ENCODE measurements at regions not wholly inside any gene's neighbourhood (a gene's known extent, or its start where the extent isn't known, plus 50 kb on each side); places are given as distances from the start of the nearest gene placed in this dataset.
"Not testable (repeated sequence)": the region's sequence is repeated elsewhere in the genome, so short reads cannot be mapped to it uniquely, and the experiment has no call there.

DNA sequence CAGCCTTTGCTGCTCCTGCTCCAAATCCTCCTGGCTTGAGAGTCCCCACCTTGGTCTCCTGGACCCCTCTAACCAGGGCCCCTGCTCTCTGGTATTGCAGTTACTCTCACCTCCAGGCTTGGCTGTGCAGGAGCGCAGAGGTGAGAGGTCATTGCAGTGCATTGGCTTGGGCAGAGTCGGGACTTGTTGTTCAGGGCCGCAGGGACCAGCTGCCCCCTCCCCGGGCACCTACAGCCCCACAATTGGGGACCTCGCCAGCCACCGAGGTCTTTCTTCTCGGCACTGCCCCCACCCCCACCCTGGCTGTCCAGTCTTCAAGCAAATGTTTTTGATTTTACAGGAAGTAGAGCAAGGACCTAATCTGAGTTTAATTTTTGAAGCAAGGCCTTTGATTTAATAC, 65.5 kb upstream of the FGF3 start:
- DNase-seq (ENCODE audit: low read depth in 2 of 2) = no peak

DNA sequence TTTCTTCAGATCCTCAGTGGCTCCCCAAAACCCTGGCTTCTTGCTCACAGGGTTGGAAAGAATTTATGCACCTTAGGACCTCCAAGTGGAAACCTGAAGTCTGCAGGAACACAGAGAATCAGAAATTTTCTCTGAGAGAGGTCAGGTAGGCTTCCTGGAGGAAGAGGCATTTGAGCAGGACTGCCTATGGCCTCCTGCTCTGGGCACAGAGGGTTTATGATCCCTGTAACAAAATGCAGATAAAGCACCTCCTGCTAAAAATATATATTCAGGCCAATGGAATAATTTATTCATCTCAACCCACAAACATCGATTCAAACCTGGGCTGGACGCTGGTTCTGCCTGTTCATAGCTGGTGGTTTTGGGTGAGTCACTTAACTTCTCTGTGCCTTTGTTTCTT, 68.1 kb upstream of the FGF3 start:
- DNase-seq (ENCODE audit: low read depth in 2 of 2) = no peak

DNA sequence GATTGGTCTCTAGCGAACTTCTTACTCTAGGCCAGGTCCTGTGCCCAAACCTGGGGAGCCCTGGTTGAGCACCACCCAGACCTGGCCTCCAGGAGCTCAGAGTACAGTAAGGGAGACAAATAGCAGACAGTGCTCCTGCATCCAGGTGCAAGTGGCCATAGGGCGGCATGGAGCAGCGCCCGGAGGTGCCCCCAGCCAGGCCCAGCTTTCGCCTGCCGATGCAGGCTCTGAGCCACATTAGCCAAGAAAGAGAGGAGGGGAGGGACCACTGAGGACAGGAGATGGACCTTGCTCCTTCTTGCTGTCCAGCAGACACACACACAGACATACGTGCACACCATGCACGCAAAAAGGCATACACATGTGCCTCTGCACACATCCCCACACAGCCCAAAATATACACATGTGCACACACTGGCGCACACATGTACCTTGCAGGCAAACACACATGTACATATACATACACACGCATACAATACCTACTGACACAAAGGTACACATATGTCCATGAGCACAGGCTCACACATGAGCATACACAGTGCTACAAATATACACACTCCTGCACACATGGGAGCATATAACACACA, 68.7 kb upstream of the FGF3 start:
- no peak for DNase-seq (ENCODE audit: low read depth in 2 of 2)

- peak; percentile 41 to 49 for DNase-seq (ENCODE audit: low read depth in 2 of 2)
These were observed 69.4 kb upstream of the FGF3 start for GRCh38 chr11:69888483-69889181.

- no peak for DNase-seq (ENCODE audit: low read depth in 2 of 2)
These were observed 70.4 kb upstream of the FGF3 start for GRCh38 chr11:69889400-69890318.

DNA sequence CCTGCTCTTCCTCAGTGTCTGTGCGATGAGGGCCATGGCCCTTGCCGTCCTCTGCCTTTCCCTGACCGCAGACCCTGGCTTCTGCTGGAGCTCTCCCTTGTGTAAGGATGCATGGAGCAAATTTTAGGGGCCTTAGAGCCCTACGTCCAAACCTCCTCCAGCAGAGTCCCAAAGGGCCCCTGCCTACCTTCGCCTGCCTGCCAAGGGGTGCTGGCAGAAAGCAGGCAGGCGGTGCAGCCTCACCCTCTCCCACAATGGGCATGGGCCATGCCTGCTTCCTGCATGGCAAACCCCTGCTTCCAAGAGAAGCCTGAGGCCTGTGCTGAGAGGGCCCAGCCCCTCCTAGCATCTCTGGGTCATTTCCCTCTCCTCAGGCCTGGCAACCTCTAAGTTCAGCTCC, 71.3 kb upstream of the FGF3 start:
- no peak for DNase-seq (ENCODE audit: low read depth in 2 of 2)

DNA sequence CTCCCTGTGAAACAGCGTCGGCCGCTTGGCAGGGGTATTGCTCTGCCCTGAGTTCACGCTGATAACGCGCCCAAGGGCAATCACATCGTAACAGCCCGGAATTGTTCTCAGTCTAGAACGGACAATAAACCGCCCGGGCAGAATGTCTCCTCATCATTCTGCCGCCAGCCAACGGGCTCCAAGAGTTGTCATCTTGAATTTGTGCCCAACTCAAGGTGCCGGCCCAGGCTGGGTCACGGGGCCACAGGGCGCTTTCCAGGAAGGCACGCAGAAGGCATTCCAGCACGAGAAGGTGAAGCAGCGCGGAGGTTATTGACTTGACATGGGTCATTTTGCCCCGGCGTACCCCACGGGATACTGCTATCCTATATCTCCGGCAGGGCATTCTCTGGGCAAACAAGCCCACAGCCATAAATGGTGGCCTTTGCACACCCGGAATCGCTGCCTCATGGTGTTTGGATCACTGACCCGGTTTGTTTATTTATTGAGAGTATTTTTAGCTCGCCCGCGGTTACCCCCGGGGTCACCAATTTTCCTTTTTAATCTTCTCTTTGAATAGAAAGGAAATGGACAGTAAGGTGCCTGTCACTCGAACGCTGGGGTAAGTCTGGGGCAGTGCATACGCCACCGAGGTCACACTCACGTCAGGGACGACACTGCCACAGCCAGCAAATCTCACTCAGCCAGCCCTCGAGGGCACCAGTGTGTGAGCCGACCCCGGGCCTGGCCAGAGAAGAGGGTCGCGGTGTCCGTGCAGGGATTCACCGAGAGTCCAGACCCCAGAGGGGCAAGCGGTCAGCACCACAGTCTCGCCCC, 72.4 kb upstream of the FGF3 start:
- DNase-seq (ENCODE audit: low read depth in 2 of 2) = no peak

GRCh38 chr11:69892237-69892985, 73.2 kb upstream of the FGF3 start:
- DNase-seq (ENCODE audit: low read depth in 2 of 2) = no peak

DNA sequence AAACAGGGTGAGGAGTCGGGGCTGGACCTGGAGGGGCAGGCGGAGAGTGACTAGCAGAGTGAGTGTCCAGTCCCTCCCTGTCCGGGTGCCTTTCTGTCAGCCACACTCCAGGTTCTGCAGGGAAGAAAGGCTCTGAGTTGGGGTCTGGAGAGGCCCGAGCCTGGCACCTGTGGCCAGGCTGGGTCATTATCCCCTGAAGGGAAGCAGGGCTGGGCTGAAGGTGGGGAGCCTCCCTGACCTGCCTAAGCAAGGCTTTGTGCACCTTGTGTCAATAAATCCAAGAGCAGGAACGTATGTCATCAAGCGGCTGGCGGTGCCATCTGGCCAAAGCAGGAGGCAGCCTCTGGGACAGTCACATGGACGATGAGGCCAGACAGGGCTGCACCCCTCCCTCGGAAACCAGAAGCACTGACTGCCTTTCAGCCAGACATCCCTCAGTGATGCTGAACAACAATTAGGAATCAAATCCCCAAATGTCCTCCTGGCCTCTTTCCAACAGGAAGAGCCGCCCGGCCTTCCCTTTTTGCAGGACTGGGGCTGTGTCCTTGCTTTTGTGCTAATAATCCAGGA, 73.9 kb upstream of the FGF3 start:
- no peak for DNase-seq (ENCODE audit: low read depth in 2 of 2)

- DNase-seq (ENCODE audit: low read depth in 2 of 2) = no peak
These were observed 74.4 kb upstream of the FGF3 start for GRCh38 chr11:69893631-69894030.

- no peak for DNase-seq (ENCODE audit: low read depth in 2 of 2)
These were observed 75.0 kb upstream of the FGF3 start for GRCh38 chr11:69894181-69894611.

DNA sequence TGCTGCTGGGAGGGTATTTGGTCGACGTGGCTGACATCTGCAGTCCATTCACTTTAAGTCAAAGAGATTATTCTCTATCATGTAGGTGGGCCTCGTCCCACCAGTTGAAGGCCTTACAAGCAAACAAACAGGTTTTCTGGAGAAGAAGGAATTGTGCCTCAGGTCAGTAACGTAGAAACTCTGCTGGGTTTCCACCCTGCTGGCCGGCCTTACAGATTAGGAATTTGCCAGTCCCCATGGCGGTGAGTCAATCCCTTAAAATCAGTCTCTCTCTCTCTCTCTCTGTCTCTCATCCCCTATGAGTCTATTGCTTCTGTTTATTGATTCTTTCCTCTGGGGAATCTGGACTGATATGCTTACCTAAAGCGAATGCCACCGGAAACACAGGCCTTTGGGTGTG, 75.4 kb upstream of the FGF3 start:
- no peak for DNase-seq (ENCODE audit: low read depth in 2 of 2)

DNA sequence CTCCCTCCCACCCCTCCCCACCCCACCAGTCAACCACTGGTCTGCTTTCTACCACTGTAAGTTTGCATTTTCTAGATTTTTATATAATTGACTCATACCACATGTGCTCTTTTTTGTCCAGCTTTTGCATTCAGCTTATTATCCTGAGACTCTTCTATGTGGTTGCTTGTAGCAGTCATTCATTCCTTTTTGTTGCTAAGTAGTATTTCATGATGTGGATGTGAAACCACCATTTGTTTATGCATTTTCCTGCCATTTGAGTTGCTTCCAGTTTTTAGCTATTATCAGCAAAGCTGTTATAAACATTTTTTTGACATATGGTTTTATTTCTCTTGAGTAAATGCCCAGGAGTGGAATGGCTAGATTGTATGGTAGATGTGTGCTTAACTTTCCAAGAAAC, 77.0 kb upstream of the FGF3 start:
- no peak for DNase-seq (ENCODE audit: low read depth in 2 of 2)

DNA sequence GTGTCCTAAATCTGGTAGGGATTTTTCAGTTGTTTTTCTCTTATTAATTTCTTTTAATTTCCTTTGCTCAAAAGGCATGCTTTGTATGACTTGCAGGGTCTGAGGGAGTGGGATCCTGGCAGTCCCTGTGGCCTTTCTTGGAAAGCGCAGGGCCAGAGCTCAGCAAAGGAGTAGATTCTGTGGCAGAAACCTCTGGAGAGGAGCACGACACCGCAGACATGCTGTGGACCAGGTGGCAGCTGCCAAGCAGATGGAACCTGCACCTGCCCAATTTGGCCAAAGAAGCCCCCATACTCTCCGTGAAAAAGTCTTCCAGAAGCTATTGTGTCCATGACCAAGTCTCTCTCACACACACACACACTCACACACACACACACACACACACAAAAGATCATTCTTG, 78.9 kb upstream of the FGF3 start:
- DNase-seq (ENCODE audit: low read depth in 2 of 2) = no peak

DNA sequence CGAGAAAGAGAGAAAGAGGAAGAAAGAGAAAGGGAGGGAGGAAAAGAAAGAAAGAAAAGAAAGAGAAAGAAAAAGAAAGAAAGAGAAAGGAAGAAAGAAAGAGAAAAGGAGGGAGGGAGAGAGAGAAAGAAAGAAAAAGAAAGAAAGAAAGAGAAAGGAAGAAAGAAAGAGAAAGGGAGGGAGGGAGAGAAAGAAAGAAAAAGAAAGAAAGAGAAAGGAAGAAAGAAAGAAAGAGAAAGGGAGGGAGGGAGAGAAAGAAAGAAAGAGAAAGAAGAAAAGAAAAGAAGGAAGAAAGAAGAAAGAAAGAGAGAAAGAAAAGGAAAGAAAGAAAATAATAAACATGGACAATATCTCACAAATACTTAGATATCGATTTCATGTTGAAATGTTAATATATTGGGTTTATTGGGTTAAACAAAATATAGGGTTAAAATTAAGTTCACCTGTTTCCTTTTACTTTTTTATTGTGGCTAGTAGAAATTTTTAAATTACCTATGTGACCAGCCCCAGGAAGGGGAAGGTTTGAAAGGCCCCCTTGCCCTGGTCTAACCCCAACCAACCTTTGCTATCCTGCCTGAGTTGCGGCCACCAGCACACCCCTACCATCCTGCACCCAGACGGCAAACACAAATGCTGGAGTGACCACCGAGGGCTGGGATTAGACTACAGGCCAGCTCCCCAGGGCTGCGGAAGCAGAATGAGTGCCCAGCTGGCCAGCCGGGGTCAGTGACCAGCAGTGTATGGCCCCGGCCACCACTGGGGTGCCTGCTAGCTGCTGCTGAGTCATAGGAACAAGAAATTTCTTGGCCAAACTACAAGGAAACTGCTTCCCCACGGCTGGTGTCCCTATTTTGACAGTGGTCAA, 81.0 kb upstream of the FGF3 start:
- no peak for DNase-seq (ENCODE audit: low read depth in 2 of 2)

GRCh38 chr11:69900822-69901302, 81.6 kb upstream of the FGF3 start:
- not testable (repeated sequence) for DNase-seq (ENCODE audit: low read depth in 2 of 2)

DNA sequence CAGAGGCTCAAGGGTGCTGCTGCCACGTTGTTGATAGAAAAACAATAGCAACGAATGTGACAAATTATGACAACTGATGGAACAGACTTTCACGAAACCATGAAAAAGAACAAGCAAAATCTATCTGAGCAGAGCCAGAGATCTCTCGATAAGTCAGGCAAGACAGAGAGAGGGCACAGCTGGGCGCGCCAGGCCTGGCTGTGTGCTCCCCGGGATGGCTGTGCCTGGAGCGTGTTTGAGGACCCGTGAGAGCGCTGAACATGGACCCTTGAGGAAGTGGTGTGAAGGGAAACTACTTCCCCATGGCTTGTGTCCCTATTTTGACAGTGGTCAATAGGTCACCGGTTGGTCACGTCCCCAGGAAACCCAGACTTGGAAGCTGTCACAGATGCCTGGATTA, 83.1 kb upstream of the FGF3 start:
- no peak for DNase-seq (ENCODE audit: low read depth in 2 of 2)

DNA sequence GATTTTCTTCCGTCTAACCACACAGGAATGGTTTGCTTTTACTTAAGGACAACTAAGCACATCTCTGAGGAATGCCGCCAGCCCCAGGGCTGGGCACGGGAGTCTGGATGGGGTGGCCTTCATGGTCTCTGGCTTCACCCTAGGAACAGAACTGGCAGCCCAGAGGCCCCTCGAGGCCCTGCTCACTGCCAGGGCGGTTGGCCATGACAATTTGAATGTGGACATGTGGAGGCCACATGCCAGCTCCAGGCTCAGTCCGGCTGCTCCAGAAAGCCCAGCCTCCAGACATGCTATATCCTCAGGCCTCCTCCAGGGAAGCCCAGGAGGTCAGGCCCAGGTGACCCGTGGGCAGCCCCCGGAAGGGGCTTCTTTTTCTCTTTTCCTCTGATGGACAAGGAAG, 84.0 kb upstream of the FGF3 start:
- no peak for DNase-seq (ENCODE audit: low read depth in 2 of 2)

- no peak for DNase-seq (ENCODE audit: low read depth in 2 of 2)
These were observed 85.2 kb upstream of the FGF3 start for GRCh38 chr11:69904161-69904973.
